ENCODE measurements at regions not wholly inside any gene's neighbourhood (a gene's known extent, or its start where the extent isn't known, plus 50 kb on each side); places are given as distances from the start of the nearest gene placed in this dataset.
A peak's percentile ranks its signal among the peaks of the same experiment; 100 is the strongest.

DNA sequence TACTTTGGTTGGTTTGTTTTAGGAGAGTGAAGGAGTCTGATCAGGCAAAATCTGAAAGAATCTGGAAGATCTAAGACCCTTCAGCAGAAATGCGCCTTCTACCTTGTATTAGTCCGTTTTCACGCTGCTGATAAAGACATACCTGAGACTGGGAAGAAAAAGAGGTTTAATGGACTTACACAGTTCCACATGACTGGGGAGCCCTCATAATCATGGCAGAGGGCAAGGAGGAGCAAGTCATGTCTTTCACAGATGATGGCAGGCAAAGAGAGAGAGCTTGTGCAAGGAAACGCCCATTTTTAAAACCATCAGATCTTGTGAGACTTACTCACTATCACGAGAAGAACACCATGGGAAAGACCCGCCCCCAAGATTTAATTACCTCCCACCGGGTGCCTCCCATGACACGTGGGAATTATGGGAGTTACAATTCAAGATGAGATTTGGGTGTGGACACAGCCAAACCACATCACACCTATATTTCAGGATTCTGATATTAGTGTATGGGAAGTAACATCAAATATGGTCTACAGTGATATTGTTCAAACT, 99.3 kb downstream of the GLUL start:
- Histone ChIP-seq H3K27ac (no peak overlapping the region), H3K27me3 (no peaks in the 10 kb centered on the region), H3K36me3 (no peaks in the 10 kb centered on the region), H3K4me3 (no peak overlapping the region), H3K4me1 (no peaks in the 10 kb centered on the region), H3K9me3 (no peaks in the 10 kb centered on the region)
- intact Hi-C loops (cut with DNase I; ENCODE audit: low total_unique reads): no loop called here
- TF ChIP-seq POLR2A (IDR thresholded peaks at IDR 0.05) (no peak), POLR2AphosphoS5 (IDR thresholded peaks at IDR 0.05) (no peak)
- TF ChIP-seq, protein P1, sequence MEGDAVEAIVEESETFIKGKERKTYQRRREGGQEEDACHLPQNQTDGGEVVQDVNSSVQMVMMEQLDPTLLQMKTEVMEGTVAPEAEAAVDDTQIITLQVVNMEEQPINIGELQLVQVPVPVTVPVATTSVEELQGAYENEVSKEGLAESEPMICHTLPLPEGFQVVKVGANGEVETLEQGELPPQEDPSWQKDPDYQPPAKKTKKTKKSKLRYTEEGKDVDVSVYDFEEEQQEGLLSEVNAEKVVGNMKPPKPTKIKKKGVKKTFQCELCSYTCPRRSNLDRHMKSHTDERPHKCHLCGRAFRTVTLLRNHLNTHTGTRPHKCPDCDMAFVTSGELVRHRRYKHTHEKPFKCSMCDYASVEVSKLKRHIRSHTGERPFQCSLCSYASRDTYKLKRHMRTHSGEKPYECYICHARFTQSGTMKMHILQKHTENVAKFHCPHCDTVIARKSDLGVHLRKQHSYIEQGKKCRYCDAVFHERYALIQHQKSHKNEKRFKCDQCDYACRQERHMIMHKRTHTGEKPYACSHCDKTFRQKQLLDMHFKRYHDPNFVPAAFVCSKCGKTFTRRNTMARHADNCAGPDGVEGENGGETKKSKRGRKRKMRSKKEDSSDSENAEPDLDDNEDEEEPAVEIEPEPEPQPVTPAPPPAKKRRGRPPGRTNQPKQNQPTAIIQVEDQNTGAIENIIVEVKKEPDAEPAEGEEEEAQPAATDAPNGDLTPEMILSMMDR (IDR thresholded peaks at IDR 0.05): no peak
- DNase-seq (ENCODE audit: low spot score in 2 of 2): no peak

DNA sequence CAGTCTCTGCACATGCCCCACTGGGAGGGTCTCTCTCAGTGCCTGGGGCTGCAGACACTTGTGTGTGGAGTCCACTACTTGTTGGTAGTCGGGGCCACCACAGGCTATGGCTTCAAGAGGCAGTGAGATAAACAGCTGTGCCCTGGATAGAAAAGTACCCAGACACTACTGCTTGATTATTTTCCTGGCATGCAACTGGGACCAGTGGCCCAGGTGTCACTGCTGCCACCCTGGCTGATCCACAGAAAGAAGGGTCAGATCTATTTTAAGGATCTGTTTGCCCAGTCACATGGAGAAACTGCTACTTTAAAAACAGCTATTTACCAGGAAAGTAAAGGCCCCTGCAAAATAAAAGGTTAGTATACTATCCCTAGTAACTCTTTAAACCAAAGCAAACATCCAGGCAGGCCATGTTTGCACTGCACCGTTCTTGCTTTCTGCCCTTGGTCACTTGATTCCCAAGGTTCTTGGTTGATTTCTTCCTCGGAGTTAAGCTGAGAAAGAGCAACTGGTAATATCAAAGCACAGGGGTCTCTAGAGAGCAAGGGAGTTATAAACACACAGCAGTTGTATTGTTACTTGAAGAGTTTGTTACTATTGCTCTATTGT, 99.9 kb downstream of the GLUL start:
- H3K9me3 ChIP-seq: no peaks in the 10 kb centered on the region
- H3K4me3 ChIP-seq: no peak overlapping the region
- intact Hi-C loops (cut with DNase I; ENCODE audit: low total_unique reads): no loop called here
- no peaks in the 10 kb centered on the region for H3K27me3 ChIP-seq
- H3K36me3 ChIP-seq: no peaks in the 10 kb centered on the region
- DNase-seq (ENCODE audit: low spot score in 2 of 2): no peak
- TF ChIP-seq POLR2AphosphoS5 (IDR thresholded peaks at IDR 0.05): no peak
- TF ChIP-seq, protein P1 (IDR thresholded peaks at IDR 0.05): no peak
- no peak for TF ChIP-seq POLR2A (IDR thresholded peaks at IDR 0.05)
- peak overlapping the region; percentile 81 to 85 for H3K27ac ChIP-seq
- no peaks in the 10 kb centered on the region for H3K4me1 ChIP-seq

DNA sequence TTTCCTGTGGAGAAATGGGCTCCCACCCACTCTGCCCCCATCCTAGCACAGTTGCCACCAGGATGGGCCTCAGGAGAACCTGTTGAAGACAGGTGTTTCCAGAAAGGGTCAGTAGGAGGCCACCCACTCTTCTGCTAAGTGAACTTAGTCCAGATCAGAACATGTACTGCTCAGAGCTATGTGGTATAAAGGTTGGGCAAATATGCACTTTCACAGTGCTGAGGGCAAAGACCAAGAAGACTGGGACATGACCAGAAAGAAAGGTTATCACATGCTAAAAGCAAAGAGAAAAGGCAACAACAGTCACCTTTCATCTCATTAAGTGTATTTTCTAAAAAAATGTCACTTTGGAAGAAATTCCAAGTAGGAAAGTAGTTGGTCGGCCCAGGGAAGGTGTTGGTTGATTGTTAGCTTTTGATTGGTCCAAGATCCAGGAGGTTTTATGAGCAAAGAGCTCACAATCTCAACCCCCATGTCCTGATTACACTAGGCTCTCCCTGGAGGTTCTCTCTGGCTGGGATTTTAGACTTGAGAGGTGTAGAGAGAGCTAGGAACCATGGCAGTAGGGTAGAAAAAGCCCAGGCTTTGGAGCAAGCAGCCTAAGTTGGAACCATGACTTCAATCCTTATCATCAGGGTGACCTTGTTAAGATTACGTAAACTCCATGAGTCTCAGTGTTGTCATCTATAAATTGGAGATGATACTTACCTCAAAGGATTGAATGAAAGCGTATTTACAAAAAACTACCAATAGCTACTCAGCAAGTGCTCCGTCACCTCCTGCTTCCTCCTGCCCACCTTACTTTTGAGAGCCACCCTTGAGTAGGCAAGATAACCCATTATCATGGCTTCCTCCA, 102.6 kb downstream of the GLUL start:
- H3K36me3 ChIP-seq: no peaks in the 10 kb centered on the region
- H3K27ac ChIP-seq: peak overlapping the region; percentile 81 to 85
- H3K4me1 ChIP-seq: no peaks in the 10 kb centered on the region
- no peak for DNase-seq (ENCODE audit: low spot score in 2 of 2)
- intact Hi-C loops (cut with DNase I; ENCODE audit: low total_unique reads): no loop called here
- no peak overlapping the region for H3K4me3 ChIP-seq
- no peaks in the 10 kb centered on the region for H3K27me3 ChIP-seq
- no peaks in the 10 kb centered on the region for H3K9me3 ChIP-seq
- TF ChIP-seq POLR2A (IDR thresholded peaks at IDR 0.05) (no peak), POLR2AphosphoS5 (IDR thresholded peaks at IDR 0.05) (no peak)
- TF ChIP-seq, protein P1 (IDR thresholded peaks at IDR 0.05): no peak

DNA sequence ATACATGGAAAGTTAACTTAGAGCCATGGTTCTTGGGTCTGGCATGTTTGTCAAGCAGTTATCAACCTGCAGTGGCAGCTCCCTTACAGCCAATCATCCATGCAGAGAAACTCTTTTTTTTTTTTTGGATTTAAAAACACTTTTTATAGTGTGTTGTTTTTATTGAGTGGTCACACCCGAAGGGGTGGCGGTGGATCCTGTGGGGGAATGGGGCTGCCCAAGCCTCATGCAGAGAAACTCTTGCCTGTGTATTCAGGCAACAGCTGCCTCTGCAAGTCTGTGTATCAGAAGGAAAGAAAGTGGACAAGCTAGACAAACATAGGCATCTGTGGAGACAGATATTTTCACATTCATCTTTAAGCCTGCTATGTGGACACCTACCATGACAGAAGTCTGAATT, 104.8 kb downstream of the GLUL start:
- Histone ChIP-seq H3K36me3 (no peaks in the 10 kb centered on the region), H3K4me1 (no peaks in the 10 kb centered on the region), H3K27ac (no peak overlapping the region), H3K9me3 (no peaks in the 10 kb centered on the region), H3K27me3 (no peaks in the 10 kb centered on the region), H3K4me3 (no peak overlapping the region)
- intact Hi-C loops (cut with DNase I; ENCODE audit: low total_unique reads): no loop called here
- TF ChIP-seq POLR2AphosphoS5 (IDR thresholded peaks at IDR 0.05) (no peak), POLR2A (IDR thresholded peaks at IDR 0.05) (no peak)
- TF ChIP-seq, protein P1 (IDR thresholded peaks at IDR 0.05): no peak
- no peak for DNase-seq (ENCODE audit: low spot score in 2 of 2)
